GM12865 (cell line): ENCODE measurements at regions not wholly inside any gene's neighbourhood (a gene's known extent, or its start where the extent isn't known, plus 50 kb on each side); places are given as distances from the start of the nearest gene placed in this dataset.

Experiments
- DNase-seq: peaks from one replicate; pipeline ENCODE4 v3.0.0; 2010; ENCODE audit warnings: low read depth
- H3K4me3 ChIP-seq: 2 replicates; pipeline ENCODE4 v1.5.1; 2011; ENCODE audit warnings: mild to moderate bottlenecking, low read depth, low read length, control low read depth
- TF ChIP-seq, protein P1 (sequence below): IDR thresholded peaks from 2 replicates; pipeline ENCODE4 v1.5.1; 2011; ENCODE audit warnings: low read length, control low read depth, low read depth, inconsistent platforms; ENCODE audit not compliant: insufficient read depth; ENCODE audit errors: missing control alignments

DNA sequence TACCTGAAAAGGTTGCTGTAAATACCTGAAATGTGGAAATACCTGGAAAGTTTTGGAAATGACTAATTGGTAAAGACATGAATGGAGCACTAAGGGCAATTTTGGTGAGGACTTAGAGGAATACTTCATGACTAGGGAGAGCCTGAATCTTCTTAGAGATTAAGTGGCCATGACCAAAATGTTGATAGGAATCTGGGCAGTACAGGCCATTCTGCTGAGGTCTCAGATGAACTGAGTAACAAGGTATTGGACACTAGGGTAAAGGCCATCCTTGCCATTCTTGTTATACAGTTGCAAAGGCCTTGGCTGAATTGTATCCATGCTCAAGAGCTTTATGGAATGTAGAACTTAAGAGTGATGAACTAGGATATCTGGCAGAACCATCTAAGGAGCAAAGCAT is 742.9 kb upstream of the RAB6C start:
- no peak overlapping the region for H3K4me3 ChIP-seq
- no peak for DNase-seq
- TF ChIP-seq, protein P1, sequence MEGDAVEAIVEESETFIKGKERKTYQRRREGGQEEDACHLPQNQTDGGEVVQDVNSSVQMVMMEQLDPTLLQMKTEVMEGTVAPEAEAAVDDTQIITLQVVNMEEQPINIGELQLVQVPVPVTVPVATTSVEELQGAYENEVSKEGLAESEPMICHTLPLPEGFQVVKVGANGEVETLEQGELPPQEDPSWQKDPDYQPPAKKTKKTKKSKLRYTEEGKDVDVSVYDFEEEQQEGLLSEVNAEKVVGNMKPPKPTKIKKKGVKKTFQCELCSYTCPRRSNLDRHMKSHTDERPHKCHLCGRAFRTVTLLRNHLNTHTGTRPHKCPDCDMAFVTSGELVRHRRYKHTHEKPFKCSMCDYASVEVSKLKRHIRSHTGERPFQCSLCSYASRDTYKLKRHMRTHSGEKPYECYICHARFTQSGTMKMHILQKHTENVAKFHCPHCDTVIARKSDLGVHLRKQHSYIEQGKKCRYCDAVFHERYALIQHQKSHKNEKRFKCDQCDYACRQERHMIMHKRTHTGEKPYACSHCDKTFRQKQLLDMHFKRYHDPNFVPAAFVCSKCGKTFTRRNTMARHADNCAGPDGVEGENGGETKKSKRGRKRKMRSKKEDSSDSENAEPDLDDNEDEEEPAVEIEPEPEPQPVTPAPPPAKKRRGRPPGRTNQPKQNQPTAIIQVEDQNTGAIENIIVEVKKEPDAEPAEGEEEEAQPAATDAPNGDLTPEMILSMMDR, result no peak

DNA sequence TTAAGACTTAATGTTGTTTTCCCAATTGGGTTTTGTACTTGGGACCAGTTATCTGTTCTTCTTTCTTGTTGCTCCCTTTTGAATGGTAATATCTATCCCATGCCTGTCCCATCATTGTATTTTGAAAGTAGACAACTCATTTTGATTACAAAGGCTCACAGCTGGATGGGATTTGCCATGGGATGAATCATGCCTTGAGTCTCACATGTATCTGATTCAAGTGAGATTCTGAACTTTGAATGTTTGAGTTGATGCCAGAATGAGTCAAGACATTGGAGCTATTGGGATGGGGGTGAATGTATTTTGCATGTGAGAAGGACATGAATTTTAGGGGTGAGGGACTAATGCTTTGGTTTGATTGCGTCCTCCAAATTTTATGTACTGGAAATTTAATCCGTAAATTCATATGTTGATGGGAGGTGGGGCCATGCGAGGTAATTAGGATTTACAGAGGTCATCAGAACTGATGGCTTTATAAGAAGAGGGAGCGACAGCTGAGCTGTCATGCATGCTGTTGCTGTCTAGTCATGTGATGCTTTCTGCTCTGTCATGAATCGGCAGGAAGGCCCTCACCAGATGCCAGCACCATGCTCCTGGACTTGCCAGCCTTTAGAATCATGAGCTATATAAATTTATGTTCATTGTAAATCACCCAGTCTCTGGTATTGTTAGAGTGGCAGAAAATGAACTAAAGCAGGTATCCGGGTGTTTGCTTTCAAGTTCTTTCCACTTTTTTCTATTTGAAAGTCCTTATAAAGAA is 741.3 kb upstream of the RAB6C start:
- TF ChIP-seq, protein P1, result no peak
- DNase-seq, result no peak
- no peak overlapping the region for H3K4me3 ChIP-seq

DNA sequence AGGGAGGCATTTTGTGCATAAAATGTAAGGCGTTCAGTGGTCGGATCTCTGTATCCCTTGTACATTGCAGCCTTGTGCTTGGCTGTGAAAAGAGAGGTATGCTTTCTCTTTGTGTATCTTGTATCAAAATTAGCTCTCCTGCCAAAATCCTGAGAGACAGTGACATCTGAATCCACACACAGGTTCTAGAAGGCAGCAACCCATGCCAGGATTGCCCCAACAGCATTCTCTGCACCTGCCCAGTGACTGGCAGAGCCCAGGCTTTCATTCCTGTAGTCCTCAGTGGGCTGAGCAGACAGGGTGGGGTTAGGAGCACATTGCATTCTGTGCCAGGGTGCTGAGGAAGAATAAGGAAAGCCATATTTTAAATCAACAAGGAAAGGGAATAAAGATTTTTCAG is 740.3 kb upstream of the RAB6C start:
- no peak for DNase-seq
- TF ChIP-seq, protein P1, result no peak

DNA sequence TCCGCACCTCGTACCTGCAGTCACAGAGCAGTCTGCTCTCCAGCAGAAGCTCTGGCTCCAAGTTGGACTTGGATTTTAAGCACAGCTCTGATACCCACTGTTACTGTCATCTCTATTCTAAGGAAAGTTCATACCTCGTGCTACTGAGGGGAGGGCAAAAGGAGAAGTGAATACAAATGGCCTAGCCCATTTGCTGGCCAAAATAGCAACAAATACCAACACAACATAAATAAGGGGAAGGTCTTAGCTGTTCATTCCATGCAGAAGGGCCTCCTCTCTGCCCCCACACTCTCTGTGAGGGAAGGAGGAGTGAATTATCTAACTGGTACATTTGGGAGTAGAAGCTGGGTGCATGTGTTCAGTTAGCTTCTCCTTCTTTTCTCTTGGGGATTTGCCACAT is 739.4 kb upstream of the RAB6C start:
- no peak overlapping the region for H3K4me3 ChIP-seq
- TF ChIP-seq, protein P1, result no peak
- no peak for DNase-seq

More for the DNA sequence above, 740.3 kb upstream of the RAB6C start:
- H3K4me3 ChIP-seq, result no peak overlapping the region

DNA sequence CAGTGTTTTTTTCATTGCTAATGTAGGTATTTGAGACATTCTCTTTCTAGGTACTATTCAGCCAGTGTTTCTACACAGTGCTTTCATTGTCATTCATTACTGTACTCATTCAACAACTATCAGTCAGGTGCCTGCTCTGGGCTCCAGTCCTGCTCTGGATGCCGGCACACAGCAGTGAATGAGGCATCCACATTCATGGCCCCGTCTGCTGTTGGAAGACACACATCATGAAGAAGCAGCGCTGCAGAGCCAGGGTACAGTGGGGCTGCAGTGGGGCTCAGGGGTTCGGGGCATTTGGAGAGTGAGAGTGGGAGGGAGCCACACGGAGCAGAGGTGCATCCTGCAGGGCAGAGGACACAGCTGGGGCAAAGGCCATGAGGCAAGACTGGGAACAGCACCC is 737.2 kb upstream of the RAB6C start:
- no peak overlapping the region for H3K4me3 ChIP-seq
- no peak for DNase-seq
- TF ChIP-seq, protein P1, result no peak

DNA sequence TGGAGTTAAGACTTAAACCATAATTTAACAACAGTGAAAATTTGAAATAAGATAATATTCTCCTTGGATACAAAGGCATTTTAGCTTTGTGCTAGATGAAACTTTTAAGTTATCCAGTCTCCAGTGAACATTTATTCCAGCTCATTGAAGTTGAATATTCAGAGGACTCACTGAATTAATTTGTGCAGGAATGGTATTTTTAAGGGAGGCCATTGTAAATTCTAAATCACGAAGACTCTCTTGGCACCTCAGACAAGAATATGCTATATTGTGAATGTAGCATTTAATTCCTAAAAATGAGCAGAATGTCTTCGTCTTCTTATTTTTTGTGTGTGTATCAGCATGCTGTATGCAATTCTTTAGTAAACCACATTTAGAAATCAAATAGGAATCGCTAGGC is 731.7 kb upstream of the RAB6C start:
- TF ChIP-seq, protein P1, result no peak
- H3K4me3 ChIP-seq, result no peak overlapping the region
- DNase-seq, result no peak

DNA sequence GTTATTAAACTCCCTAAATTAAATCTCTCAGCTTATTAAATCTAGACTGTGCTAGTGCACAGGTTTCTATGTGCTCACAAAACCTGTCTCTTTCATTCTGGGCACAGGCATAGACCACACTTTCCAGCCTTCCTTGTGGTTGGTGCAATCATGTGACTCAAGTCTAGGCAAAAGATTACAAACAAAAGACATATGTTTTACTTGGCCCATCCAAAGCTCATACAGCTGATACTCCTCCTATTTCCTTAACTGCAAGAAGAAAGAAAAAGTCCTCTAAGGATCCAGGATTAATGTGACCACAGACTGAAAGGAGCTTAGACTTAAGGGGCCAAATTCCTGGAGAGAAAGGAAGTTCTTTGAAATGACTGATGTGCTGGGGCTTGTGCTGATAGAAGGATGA is 731.3 kb upstream of the RAB6C start:
- DNase-seq, result no peak
- H3K4me3 ChIP-seq, result no peak overlapping the region
- TF ChIP-seq, protein P1, result no peak
